D341Med (cell line): ENCODE measurements at regions not wholly inside any gene's neighbourhood (a gene's known extent, or its start where the extent isn't known, plus 50 kb on each side); places are given as distances from the start of the nearest gene placed in this dataset.

ENCODE experiments used
- DNase-seq: peaks from one replicate; pipeline ENCODE4 v3.0.0; 2012; ENCODE audit warnings: low spot score

DNA sequence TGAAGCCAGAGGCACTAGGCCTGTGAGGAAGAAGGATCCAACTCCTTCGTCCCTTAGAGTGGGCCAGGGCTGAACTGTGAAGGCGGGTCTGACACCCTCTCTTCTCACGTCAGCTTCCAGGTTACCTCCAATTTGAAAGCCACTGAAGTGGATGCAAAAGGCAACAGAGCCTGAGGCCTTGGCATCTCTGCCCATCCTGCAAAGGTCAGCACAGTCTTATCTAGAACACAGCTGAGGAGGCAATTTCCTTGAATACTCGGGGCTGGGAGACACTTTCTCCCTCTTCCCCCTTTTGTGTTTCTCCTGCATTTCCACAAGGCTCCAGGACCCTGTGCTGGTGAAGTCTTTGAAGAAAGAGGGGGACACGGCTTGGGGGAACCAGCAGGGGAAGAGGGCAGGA, 91.6 kb upstream of the PAX6 start:
- no peak for DNase-seq

DNA sequence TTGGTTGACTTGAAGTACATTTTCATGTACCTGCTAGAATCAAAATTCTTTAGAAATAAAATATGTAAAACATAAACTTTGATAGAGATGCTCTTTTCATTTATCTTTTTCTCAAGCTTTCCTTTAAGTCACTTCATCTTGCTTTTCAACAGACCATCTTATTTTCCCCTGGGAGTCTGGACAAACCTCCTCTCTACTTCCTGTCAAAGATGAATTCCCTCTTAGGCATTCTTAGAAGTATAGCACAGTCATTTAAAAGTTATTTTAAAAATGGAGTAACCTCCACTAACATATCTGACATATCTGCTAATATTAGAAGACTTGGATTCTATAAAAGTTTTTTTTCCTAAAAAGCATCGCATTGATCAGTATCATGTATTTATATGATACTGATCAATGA, 84.8 kb upstream of the PAX6 start:
- no peak for DNase-seq

DNA sequence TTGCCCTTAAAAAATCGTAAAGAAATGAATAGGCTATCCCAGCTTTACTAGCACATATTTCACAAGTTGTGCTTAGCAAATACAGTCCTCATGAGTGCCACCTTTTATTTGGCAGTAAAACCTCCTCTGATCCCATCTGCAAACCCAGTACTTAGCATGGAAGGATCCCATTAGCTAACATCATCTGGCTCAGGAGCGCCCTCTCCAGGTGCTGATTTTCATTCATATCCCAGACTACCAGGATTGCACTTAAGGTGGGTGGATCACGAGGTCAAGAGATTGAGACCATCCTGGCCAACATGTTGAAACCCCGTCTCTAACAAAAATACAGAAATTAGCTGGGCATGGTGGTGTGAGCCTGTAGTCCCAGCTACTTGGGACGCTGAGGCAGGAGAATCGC, 76.1 kb upstream of the PAX6 start:
- no peak for DNase-seq

DNA sequence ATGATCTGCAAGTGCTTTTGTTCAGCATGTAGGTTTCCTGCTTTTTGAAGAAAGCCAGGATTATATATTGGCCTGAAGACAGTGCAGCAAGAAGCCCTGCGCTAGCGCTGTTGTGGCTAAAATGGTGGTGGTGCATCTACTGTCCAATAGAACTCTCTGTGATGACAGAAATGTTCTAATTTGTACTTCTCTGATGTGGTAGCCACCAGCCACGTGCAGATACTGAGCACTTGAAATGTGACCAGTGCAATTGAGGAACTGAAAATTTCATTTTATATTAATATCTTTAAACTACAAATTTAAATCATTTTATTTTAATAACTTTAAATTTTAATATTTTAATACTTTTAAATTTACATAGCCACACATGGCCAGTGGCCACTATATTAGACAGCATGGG, 73.0 kb upstream of the PAX6 start:
- no peak for DNase-seq

DNA sequence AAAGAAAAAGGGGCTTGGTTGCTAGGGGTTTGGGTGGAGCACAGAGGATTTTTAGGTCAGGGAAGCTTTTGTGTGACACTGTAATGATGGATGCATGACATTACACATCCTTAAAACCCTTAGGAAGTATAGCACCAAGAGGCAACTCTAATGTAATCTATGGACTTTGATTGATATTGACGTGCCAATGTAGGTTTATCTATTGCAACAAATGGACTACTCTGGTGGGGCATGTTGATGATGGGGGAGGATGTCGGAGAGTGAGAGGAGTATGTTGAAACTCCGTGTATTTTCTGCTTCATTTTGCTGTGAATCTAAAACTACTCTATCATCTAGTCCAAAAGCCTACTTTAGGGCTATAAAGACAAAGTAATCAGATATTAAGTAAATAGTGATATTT, 72.3 kb upstream of the PAX6 start:
- no peak for DNase-seq

DNA sequence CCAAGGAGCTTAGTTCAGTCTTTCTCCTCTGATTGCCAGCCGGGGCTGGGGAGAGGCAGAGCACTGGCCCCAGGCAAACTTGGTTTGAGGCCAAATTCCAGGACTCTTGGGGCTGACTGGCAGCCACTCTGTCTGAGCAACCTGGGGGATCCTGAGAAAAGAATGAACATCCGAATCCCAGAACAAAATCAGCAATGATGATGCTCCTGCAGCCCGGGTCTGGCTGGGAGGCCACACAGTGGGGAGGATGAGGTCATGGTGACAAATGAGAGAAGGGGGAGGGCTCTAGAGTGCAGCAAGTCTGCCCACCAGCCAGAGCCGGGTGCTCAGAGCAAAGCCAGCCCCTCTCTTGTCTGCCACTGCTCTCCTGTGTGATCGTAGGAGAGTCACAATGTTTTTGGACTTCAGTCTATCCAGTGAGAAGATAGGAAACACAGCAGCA, 71.8 kb upstream of the PAX6 start:
- no peak for DNase-seq

DNA sequence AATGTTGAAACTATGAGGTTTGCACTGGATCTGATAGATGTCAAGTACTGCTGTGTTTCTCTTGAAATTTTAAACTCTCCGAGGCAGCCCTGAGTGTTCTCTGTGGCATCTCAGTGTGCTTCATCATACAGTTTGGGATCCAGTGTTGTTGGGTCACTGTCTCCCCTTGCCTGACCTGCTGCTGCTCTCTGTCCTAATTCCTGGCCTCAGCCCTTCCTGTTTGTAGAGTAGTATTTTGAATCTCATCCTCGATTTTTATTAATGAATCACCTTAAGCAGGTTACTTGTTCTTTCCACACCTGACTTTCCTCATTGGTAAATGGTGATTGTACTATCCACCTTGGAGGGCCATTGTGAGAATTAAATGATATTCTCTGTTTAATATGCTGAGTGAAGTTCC, 70.7 kb upstream of the PAX6 start:
- no peak for DNase-seq

DNA sequence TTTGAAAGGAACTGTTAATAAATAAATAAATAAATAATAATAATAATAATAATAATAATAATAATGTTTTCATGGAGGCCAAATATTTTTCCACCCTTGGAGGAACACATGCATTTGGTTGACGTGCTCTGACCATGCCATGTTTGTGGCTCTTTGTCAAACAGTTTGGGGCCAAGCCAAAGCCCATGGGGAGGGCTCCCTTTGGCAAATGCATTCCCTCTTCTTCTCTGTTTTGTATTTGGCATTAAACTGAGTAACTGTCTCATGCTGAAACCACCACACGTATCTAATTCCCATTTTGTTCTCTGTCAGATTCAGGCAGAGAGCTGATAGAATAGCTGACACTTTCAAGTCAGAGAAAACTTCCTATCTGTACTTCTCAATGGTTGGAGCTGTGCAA, 68.6 kb upstream of the PAX6 start:
- DNase-seq = no peak

DNA sequence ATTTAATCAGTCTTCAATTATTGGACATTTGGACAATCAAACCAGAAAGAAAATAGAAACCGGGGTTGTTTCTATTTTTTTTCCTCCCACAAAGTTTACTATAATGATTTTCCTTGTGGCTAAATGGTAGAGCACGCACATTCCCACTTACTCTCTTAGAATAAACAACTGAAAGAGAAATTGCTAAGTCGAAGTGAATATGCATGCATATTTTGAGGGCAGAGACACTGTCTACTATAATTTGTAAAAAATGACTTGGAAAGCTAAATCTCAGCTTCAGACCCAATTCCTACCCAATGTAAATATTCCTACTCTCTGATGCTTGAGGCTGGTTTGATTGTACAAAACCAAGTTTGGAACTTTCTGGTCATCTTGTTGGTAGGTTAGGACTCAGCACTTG, 66.7 kb upstream of the PAX6 start:
- no peak for DNase-seq

DNA sequence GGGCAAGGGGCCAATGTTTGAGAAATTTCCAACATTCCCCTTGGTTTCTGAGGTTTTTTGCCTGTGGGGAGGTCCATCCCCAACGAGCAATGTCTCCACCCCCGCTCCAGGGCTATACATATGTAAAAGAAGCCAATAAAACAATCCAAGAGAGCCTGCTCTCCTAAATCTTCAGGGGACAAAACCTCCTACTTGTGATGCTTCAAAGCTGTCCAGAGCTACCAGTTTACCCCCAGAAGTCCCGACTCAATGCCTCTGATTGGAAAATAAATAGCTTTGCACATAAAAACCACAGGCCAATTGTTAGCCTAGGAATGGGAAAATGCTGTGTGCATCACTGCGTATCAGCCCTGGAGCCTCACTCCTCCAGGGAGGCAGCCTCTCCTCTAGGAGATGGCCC, 66.0 kb upstream of the PAX6 start:
- no peak for DNase-seq

GRCh38 chr11:31875866-31876560, 64.9 kb upstream of the PAX6 start:
- DNase-seq = no peak

GRCh38 chr11:31874631-31875191, 63.6 kb upstream of the PAX6 start:
- no peak for DNase-seq

- no peak for DNase-seq
These were observed 62.0 kb upstream of the PAX6 start for GRCh38 chr11:31873124-31873523.

DNA sequence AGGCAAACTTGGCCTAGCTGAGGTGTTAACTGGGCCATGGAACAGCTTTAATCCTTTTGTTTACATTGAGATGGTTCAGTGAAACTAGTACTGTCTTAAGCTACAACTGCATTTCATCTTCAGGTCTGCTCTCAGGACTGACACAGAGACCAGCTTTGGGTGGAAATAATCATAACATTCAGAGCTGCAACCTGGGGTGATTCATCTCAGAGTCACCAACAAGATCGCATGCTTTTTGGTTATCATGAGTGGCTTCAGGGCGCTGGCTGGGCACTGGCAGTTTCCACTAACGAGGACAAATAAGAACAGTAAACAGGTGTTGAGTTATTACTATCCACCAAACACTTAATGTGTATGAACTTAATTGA, 60.9 kb upstream of the PAX6 start:
- DNase-seq = no peak

DNA sequence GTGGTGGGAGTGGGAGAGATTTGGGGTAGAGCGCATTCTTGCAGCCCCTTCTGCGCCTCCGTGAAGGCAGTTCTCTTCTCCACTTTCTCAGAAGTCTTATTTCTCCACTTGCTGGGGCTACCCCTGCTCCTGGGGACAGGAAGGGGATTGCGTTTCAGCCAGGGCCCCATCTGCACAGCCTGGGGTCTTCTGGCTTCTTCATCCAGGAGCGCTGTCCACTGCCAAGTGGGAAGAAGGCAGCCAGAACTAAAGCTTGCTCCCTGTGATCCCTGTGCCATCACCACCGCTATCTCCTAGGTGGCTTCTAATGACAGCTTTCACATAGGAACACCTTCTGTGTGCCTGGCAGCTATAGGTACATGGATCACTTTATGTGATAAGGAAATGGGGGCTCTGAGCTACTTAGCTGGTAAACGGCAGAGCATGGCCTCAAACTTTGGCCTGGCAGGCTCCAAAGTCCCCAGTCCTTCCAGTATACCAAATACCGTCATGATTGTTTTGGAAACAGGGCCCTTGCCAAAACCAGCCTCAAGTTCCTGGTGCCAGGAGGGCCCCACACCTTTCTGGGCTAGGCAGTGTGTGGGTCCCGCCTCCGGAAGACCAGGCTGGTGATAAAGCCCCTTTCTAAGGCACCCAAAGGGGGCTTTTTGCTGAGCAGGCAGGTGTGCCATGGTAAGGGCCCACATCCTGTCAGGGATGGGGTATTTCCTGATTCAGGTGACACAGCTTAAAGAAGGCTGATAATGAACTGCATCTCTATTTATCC, 60.4 kb upstream of the PAX6 start:
- no peak for DNase-seq

DNA sequence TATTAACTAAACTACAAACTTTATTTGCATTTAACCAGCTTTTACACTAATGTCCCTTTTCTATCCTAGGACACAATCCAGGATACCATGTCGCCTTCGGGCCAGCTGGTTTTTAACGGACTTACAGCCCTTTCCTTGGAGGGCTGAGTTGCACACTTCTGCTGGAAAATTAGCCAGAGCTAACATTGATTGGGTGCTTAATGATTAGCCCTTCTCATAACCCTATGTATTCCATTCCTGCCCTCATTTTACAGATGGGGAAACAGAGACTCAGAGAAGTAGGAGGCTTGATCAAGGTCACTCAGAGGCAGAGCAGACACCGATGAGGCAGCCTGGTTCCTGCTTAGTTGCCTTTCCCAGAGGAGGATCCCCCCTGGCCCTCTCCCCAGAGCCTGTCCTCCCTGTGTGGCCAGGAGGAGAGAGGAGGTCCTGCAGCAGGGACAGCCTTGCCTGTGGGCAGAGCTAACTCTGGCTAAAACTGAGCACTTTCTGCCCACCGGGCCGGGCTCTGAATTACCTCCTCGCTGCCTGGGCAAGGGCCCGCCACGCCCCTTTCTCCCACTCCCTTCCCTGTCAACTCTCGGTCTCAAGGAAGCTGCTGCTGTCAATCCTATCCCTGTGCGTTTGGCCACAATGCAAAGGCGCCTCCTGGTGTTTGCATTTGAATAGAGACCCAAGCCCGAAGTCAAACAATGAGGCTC, 59.6 kb upstream of the PAX6 start:
- DNase-seq = peak; percentile 77

- DNase-seq = no peak
These were observed 58.9 kb upstream of the PAX6 start for GRCh38 chr11:31869986-31870385.

- no peak for DNase-seq
These were observed 54.6 kb upstream of the PAX6 start for GRCh38 chr11:31865606-31866300.

- DNase-seq = no peak
These were observed 52.2 kb upstream of the PAX6 start for GRCh38 chr11:31863170-31863832.

DNA sequence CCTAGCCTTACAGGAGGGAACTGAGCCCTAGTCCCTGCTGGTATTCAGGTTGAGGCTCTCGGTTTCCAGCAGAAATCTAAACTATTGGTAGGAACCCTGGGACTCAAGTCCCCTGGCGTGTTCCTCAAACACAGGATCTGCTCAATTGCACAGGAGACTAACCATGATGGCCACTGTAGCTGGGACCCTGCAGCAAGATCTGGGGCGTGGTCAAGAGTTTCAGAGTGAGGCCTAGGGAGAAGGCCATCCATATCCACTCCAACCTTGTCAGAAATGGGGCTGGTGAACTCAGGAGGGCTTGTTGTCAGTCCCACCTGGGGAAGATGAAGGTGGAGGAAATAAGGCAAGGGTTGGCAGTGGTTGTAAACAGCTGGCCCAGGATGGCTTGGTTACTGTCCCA, 49.9 kb upstream of the PAX6 start:
- no peak for DNase-seq
